ENCODE measurements at regions not wholly inside any gene's neighbourhood (a gene's known extent, or its start where the extent isn't known, plus 50 kb on each side); places are given as distances from the start of the nearest gene placed in this dataset.
A peak's percentile ranks its signal among the peaks of the same experiment; 100 is the strongest.

DNA sequence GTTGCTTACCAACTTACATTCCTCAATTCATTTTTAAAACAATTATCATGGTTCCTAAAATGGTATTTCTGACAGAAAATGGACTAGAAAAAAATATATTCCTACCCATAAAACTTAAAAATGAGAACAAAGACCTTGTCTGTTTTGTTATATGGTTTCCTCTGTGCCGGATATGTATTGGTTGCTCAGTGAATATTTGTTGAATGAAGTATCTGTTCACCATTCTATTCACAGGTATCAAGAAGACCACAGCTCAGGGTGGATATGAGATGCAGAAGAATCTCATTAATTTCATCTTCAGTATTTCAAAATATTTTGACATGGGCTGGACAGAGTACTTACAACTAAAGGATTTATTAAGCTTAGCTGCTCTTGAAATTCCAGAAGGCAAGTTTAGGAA lies 58.1 kb downstream of the TUSC7 start:
- no peak for DNase-seq

DNA sequence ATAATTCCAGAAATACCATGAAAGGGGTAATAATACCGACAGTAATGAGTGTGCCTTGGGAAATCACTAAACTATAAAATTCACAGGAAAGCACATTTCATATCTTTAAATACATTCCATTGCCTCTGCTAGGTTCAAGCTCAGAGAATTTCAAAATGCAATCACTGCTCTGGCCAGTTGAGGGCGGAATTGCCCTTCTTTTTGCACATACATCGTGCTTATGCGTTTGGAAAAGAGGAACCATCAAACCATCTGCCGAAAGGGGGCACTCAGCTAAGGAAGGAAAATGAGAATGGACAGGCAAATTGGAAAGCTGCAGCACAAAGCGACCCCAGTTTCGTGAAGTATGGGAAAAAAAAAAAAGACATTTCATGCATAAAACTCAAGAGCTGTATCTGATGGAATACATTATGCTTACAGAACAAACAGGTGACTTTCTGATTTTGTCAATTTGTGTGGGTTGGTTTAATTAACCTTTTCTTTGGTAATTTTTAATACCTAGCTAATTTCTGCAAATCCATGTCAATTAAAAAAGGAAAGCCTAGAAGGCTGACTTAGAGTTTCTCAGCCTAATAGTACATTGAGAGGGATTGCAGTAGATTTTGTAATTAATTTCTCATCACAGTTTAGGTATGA lies 61.4 kb downstream of the TUSC7 start:
- DNase-seq = peak in 12 of 14 donors; percentile 2 to 71 (median 47)

- DNase-seq = no peak
Measured at GRCh38 chr3:116776880-116777785, 67.6 kb downstream of the TUSC7 start.

GRCh38 chr3:116785226-116785625 lies 75.6 kb downstream of the TUSC7 start:
- no peak for DNase-seq

DNA sequence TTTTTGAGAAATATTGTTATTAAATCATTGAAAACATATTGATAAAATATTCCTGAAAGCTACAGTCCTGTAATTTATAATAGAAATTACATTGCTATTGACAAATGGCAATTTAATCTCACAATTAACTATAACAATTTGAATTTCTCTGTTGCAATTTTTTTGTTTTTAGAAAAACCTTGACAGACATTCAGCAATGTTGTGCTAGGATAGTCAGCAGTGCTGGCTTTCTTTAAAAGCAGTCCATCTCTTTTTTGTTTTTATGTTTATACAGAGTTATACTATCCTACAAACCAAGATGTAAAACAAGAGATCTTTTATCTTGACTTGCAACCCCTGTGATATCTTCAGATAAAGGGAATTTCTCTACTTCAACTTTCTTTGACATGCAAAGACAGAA lies 93.1 kb downstream of the TUSC7 start:
- no peak for DNase-seq

GRCh38 chr3:116806351-116806750 lies 96.8 kb downstream of the TUSC7 start:
- DNase-seq = no peak

- DNase-seq = no peak
Measured at GRCh38 chr3:116808725-116809124, 99.1 kb downstream of the TUSC7 start.

DNA sequence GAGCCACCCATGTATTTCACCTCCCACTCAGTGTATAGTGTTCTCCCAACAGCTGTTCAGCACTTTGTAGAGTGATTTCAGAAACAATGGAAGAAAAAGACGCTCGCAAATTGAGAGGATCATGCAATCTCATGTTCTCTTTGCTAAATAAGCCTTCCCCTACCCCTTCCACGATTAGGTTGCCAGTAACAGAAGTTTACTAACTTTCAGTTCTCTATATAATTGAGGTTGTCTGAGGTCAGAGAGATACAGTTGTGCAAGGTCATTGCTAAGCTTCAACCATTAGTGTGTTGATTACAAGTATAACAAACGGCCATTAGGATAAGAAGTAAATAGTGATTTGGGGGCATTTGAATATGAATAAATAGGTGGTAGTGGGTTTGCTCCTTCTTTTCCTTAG lies 99.6 kb downstream of the TUSC7 start:
- no peak for DNase-seq

GRCh38 chr3:116811754-116812153 lies 102.2 kb downstream of the TUSC7 start:
- DNase-seq = no peak

GRCh38 chr3:116812949-116813348 lies 103.4 kb downstream of the TUSC7 start:
- DNase-seq = no peak

DNA sequence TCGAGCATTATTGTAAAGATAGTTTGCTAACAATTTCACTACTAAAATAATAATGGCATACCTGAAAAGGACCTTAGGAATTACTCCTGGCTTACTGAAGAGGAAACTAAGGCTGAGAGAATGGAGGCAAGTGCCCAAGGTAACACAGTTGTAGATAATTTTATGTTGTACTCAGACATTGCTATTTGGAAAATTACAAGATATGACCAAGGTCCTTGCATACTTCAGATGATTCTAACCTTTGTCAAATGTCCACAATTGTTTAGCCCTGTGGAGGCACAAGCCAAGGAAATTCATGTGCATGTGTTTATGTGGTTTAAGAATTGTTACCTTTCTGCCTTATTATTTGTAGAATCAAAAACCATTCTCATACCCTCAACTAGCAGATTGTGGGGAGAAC lies 105.7 kb downstream of the TUSC7 start:
- no peak for DNase-seq

DNA sequence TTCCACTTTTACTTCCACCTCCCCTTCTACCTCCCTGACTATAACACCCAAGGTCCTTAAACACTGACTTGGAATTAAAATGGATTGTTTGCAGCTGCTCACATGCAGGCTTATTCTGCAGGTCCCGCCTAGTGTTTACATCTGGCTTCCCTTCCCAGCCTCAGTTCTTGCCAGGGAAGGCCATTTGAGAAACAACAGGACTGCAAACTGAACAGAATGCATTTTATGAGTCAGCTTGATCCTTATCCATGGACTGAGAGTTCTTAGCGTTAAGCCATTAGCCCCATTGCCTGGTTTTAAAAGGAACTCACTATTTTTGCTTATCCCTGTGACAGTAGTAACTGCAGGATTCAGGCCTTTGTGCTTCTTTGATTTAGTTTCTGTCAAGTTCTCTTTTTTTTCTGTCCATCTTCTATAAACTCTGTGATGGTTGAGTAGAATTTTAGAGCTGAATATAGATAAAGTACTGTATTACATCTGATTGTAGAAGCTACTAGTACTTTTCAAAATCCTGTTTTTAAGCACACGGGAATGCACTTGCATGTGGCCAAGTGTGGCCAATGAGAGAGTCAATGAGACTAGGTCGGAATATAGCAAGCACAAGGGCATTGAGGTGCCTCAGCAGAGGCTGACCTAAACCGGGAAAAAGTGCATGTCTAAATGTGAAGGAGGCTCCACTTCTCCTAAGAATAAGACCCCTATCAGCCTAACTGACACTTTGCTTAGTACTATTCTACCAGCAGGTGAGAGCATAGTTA lies 106.4 kb downstream of the TUSC7 start:
- no peak for DNase-seq

DNA sequence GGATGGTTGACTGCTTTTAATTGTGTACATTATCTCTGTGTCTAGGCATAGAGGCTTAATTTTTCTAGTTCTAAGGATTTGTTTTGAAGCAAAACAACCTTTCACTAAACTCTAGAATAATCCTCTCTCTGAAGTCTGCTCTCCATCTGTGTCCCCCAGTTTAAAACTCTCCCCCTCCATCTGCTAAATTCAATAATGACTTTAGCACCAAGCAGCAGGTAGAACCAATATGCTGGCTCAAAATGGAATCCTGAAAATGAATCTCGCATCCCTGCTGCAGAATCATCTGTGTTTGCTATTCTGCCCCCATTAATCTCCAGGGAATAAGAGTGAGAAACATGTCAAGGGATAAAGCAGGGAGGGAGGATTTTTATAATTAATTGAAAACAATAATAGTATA lies 111.8 kb downstream of the TUSC7 start:
- no peak for DNase-seq

GRCh38 chr3:116824208-116824607 lies 114.6 kb downstream of the TUSC7 start:
- DNase-seq = no peak

GRCh38 chr3:116833202-116833601 lies 123.6 kb downstream of the TUSC7 start:
- DNase-seq = no peak

DNA sequence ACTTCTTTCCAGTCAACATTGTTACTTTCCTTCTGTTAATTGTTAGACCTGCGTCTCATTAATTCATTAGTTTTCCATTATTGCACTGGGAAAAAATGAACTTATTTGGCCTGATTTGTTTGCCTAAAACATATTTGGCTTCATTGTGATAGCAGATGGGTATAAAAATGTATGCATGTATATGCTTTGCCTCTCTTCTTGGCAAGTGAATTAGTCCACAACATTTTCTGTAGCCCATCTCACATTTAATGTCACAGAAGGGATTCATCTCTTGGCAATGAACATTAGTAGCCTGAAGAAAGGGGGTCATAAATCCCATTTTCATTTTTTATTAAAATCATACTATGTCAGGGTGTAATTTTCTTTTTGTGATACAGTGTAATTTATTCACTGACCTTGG lies 125.2 kb downstream of the TUSC7 start:
- no peak for DNase-seq

GRCh38 chr3:116835658-116836057 lies 126.1 kb downstream of the TUSC7 start:
- no peak for DNase-seq

DNA sequence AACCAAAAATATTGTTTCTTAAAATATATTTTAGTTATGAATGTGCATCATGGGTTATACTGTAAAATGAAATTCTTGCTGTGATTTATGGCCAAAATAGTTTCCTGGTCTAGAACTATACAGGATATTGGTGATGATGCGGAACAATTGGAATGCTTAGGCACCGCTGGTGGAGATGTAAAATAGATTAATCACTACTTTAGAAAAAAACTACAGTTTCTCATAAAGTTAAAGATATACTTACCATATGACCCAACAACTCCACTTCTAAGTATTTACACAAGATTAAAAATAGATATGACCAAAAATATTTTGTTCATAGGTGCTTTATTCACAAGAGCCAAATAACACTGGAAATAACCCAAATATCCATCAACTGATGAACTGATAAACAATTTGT lies 126.7 kb downstream of the TUSC7 start:
- no peak for DNase-seq

DNA sequence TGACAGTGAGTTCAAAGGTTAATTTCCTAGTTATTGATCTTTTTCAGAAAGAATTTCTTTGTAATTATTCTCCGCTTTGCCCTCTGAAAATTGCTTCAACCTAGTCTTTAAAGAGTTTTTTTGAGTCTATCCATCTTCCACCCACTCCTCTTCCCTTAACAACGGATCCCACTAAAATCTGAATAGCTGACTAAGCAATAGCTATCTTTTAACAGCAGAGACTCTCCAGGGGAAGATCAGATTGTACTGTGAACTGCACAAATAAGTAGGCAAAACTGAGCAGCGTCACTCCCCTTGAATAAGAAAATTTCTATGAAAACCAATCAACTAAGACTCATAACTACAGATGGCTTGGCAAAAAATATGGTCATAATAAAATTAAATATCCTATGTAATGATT lies 127.9 kb downstream of the TUSC7 start:
- DNase-seq = no peak

- no peak for DNase-seq
Measured at GRCh38 chr3:116841003-116841735, 131.6 kb downstream of the TUSC7 start.

GRCh38 chr3:116842254-116842957 lies 132.8 kb downstream of the TUSC7 start:
- no peak for DNase-seq

- no peak for DNase-seq
Measured at GRCh38 chr3:116848248-116848829, 138.8 kb downstream of the TUSC7 start.

Measured in C1 segment of cervical spinal cord (tissue), 14 donors.